ENCODE measurements at regions not wholly inside any gene's neighbourhood (a gene's known extent, or its start where the extent isn't known, plus 50 kb on each side); places are given as distances from the start of the nearest gene placed in this dataset.

- TF ChIP-seq NANOG (IDR thresholded peaks at IDR 0.05; ENCODE audit: borderline replicate concordance) = no peak
- TF ChIP-seq CTCF (conservative IDR thresholded peaks at IDR 0.05; ENCODE audit: low read depth in 2 of 2) = no peak
- TF ChIP-seq POLR2AphosphoS5 (IDR thresholded peaks at IDR 0.05; ENCODE audit: low read depth) = no peak
- TF ChIP-seq CREB1 (CRISPR knock-in tag; IDR thresholded peaks at IDR 0.05; ENCODE audit: low read depth) = no peak
- TF ChIP-seq EZH2phosphoT487 (IDR thresholded peaks at IDR 0.05; ENCODE audit: unreplicated experiment) = no peak
- TF ChIP-seq EZH2 (IDR thresholded peaks at IDR 0.05; ENCODE audit: low read depth, unreplicated experiment) = no peak
These were observed 71.1 kb upstream of the MAGEB2 start for GRCh38 chrX:30144221-30144620.

Measured in GM23338 (cell line).